ENCODE measurements at regions not wholly inside any gene's neighbourhood (a gene's known extent, or its start where the extent isn't known, plus 50 kb on each side); places are given as distances from the start of the nearest gene placed in this dataset.

- Histone ChIP-seq H3K27me3 (ENCODE audit: control insufficient read depth, insufficient read depth, low read length) (no peaks in the 10 kb centered on the region), H3K4me3 (ENCODE audit: insufficient read depth, low read depth, low read length) (no peak overlapping the region), H3K36me3 (replicated peaks; ENCODE audit: control insufficient read depth, insufficient read depth, low read length) (no peaks in the 10 kb centered on the region)
- DNase-seq: no peak
These were observed 383.7 kb downstream of the EMP1 start for GRCh38 chr12:13580206-13580605.

GRCh38 chr12:13576935-13577500, 380.5 kb downstream of the EMP1 start:
- no peaks in the 10 kb centered on the region for H3K36me3 ChIP-seq (replicated peaks; ENCODE audit: control insufficient read depth, insufficient read depth, low read length)
- no peak for DNase-seq
- H3K27me3 ChIP-seq (ENCODE audit: control insufficient read depth, insufficient read depth, low read length): no peaks in the 10 kb centered on the region
- no peak overlapping the region for H3K4me3 ChIP-seq (ENCODE audit: insufficient read depth, low read depth, low read length)

GRCh38 chr12:13573698-13574321, 377.3 kb downstream of the EMP1 start:
- Histone ChIP-seq H3K36me3 (replicated peaks; ENCODE audit: control insufficient read depth, insufficient read depth, low read length) (no peaks in the 10 kb centered on the region), H3K4me3 (ENCODE audit: insufficient read depth, low read depth, low read length) (no peak overlapping the region), H3K27me3 (ENCODE audit: control insufficient read depth, insufficient read depth, low read length) (no peaks in the 10 kb centered on the region)
- no peak for DNase-seq

- no peaks in the 10 kb centered on the region for H3K36me3 ChIP-seq (replicated peaks; ENCODE audit: control insufficient read depth, insufficient read depth, low read length)
- DNase-seq: no peak
- no peaks in the 10 kb centered on the region for H3K27me3 ChIP-seq (ENCODE audit: control insufficient read depth, insufficient read depth, low read length)
- H3K4me3 ChIP-seq (ENCODE audit: insufficient read depth, low read depth, low read length): no peak overlapping the region
These were observed 374.5 kb downstream of the EMP1 start for GRCh38 chr12:13571035-13571434.

GRCh38 chr12:13570005-13570694, 373.6 kb downstream of the EMP1 start:
- DNase-seq: no peak
- H3K27me3 ChIP-seq (ENCODE audit: control insufficient read depth, insufficient read depth, low read length): no peaks in the 10 kb centered on the region
- no peak overlapping the region for H3K4me3 ChIP-seq (ENCODE audit: insufficient read depth, low read depth, low read length)
- no peaks in the 10 kb centered on the region for H3K36me3 ChIP-seq (replicated peaks; ENCODE audit: control insufficient read depth, insufficient read depth, low read length)

GRCh38 chr12:13566292-13566691, 369.8 kb downstream of the EMP1 start:
- no peak overlapping the region for H3K4me3 ChIP-seq (ENCODE audit: insufficient read depth, low read depth, low read length)
- no peaks in the 10 kb centered on the region for H3K27me3 ChIP-seq (ENCODE audit: control insufficient read depth, insufficient read depth, low read length)
- H3K36me3 ChIP-seq (replicated peaks; ENCODE audit: control insufficient read depth, insufficient read depth, low read length): no peaks in the 10 kb centered on the region; the same call in 1 of the 2 replicates
- DNase-seq: no peak

GRCh38 chr12:13564266-13564810, 367.8 kb downstream of the EMP1 start:
- no peak for DNase-seq
- Histone ChIP-seq H3K4me3 (ENCODE audit: insufficient read depth, low read depth, low read length) (no peak overlapping the region), H3K27me3 (ENCODE audit: control insufficient read depth, insufficient read depth, low read length) (no peaks in the 10 kb centered on the region), H3K36me3 (replicated peaks; ENCODE audit: control insufficient read depth, insufficient read depth, low read length) (no peaks in the 10 kb centered on the region; the same call in 1 of the 2 replicates)

GRCh38 chr12:13563743-13564125, 367.2 kb downstream of the EMP1 start:
- H3K4me3 ChIP-seq (ENCODE audit: insufficient read depth, low read depth, low read length): no peak overlapping the region
- H3K27me3 ChIP-seq (ENCODE audit: control insufficient read depth, insufficient read depth, low read length): no peaks in the 10 kb centered on the region
- DNase-seq: no peak
- H3K36me3 ChIP-seq (replicated peaks; ENCODE audit: control insufficient read depth, insufficient read depth, low read length): no peaks in the 10 kb centered on the region; the same call in 1 of the 2 replicates

- H3K27me3 ChIP-seq (ENCODE audit: control insufficient read depth, insufficient read depth, low read length): no peaks in the 10 kb centered on the region
- DNase-seq: no peak
- no peaks in the 10 kb centered on the region; the same call in 1 of the 2 replicates for H3K36me3 ChIP-seq (replicated peaks; ENCODE audit: control insufficient read depth, insufficient read depth, low read length)
- H3K4me3 ChIP-seq (ENCODE audit: insufficient read depth, low read depth, low read length): no peak overlapping the region
These were observed 366.6 kb downstream of the EMP1 start for GRCh38 chr12:13562915-13563742.

- Histone ChIP-seq H3K27me3 (ENCODE audit: control insufficient read depth, insufficient read depth, low read length) (no peaks in the 10 kb centered on the region), H3K36me3 (replicated peaks; ENCODE audit: control insufficient read depth, insufficient read depth, low read length) (no peaks in the 10 kb centered on the region; the same call in 1 of the 2 replicates), H3K4me3 (ENCODE audit: insufficient read depth, low read depth, low read length) (no peak overlapping the region)
- no peak for DNase-seq
These were observed 365.4 kb downstream of the EMP1 start for GRCh38 chr12:13561923-13562322.

- H3K36me3 ChIP-seq (replicated peaks; ENCODE audit: control insufficient read depth, insufficient read depth, low read length): no peaks in the 10 kb centered on the region; the same call in 1 of the 2 replicates
- H3K27me3 ChIP-seq (ENCODE audit: control insufficient read depth, insufficient read depth, low read length): no peaks in the 10 kb centered on the region
- no peak overlapping the region for H3K4me3 ChIP-seq (ENCODE audit: insufficient read depth, low read depth, low read length)
- DNase-seq: no peak
These were observed 362.9 kb downstream of the EMP1 start for GRCh38 chr12:13559318-13559978.

- no peak overlapping the region for H3K4me3 ChIP-seq (ENCODE audit: insufficient read depth, low read depth, low read length)
- H3K27me3 ChIP-seq (ENCODE audit: control insufficient read depth, insufficient read depth, low read length): no peaks in the 10 kb centered on the region
- DNase-seq: no peak
These were observed 356.3 kb downstream of the EMP1 start for GRCh38 chr12:13552830-13553229.

GRCh38 chr12:13547283-13547682, 350.8 kb downstream of the EMP1 start:
- H3K4me3 ChIP-seq (ENCODE audit: insufficient read depth, low read depth, low read length): no peak overlapping the region
- no peaks in the 10 kb centered on the region for H3K27me3 ChIP-seq (ENCODE audit: control insufficient read depth, insufficient read depth, low read length)
- H3K36me3 ChIP-seq (replicated peaks; ENCODE audit: control insufficient read depth, insufficient read depth, low read length): no peaks in the 10 kb centered on the region
- DNase-seq: no peak

More at GRCh38 chr12:13552830-13553229, 356.3 kb downstream of the EMP1 start:
- no peaks in the 10 kb centered on the region for H3K36me3 ChIP-seq (replicated peaks; ENCODE audit: control insufficient read depth, insufficient read depth, low read length)

- DNase-seq: no peak
- Histone ChIP-seq H3K36me3 (replicated peaks; ENCODE audit: control insufficient read depth, insufficient read depth, low read length) (no peaks in the 10 kb centered on the region), H3K4me3 (ENCODE audit: insufficient read depth, low read depth, low read length) (no peak overlapping the region), H3K27me3 (ENCODE audit: control insufficient read depth, insufficient read depth, low read length) (no peaks in the 10 kb centered on the region)
These were observed 349.7 kb downstream of the EMP1 start for GRCh38 chr12:13546231-13546630.
